Erythroblast (primary cell): ENCODE measurements at regions not wholly inside any gene's neighbourhood (a gene's known extent, or its start where the extent isn't known, plus 50 kb on each side); places are given as distances from the start of the nearest gene placed in this dataset.

Experiments used
- GATA1 ChIP-seq: IDR thresholded peaks from 2 replicates; pipeline ENCODE4 v1.6.1; 2011; ENCODE audit warnings: low read depth, mild to moderate bottlenecking, control low read depth, low read length, moderate library complexity
- POLR2A ChIP-seq: IDR thresholded peaks from 2 replicates; pipeline ENCODE4 v1.6.1; 2011; ENCODE audit warnings: mild to moderate bottlenecking, low read length

- TF ChIP-seq POLR2A = no peak
- no peak for TF ChIP-seq GATA1
These were observed 300.5 kb upstream of the KIF2A start for GRCh38 chr5:62005551-62005950.
